Nephron progenitor cell (in vitro differentiated cells): ENCODE measurements at regions not wholly inside any gene's neighbourhood (a gene's known extent, or its start where the extent isn't known, plus 50 kb on each side); places are given as distances from the start of the nearest gene placed in this dataset.

ENCODE experiments used
- DNase-seq: peaks from one replicate; pipeline ENCODE4 v3.0.0; 2021
- H3K27ac Mint-ChIP-seq: 2 replicates; pipeline ENCODE4 v1.8.0; 2021; ENCODE audit warnings: mild to moderate bottlenecking, moderate library complexity, mixed read lengths
- H3K27me3 Mint-ChIP-seq: 2 replicates; pipeline ENCODE4 v1.8.0; 2021; ENCODE audit warnings: mild to moderate bottlenecking, low read depth, mixed read lengths; ENCODE audit not compliant: poor library complexity
- H3K36me3 Mint-ChIP-seq: 2 replicates; pipeline ENCODE4 v1.8.0; 2021; ENCODE audit warnings: low read depth, mixed read lengths
- H3K4me1 Mint-ChIP-seq: 2 replicates; pipeline ENCODE4 v1.8.0; 2021; ENCODE audit warnings: mixed read lengths
- H3K4me3 Mint-ChIP-seq: 2 replicates; pipeline ENCODE4 v1.8.0; 2021; ENCODE audit warnings: mild to moderate bottlenecking, moderate library complexity, mixed read lengths
- H3K9me3 Mint-ChIP-seq: 2 replicates; pipeline ENCODE4 v1.8.0; 2021; ENCODE audit warnings: mild to moderate bottlenecking, moderate library complexity, mixed read lengths
- TF ChIP-seq, protein P1 (sequence below): fragments of 200-600 bp; sonication (generic); IDR thresholded peaks from 2 replicates; pipeline ENCODE4 v1.5.0; 2021; ENCODE audit warnings: antibody characterized with exemption

DNA sequence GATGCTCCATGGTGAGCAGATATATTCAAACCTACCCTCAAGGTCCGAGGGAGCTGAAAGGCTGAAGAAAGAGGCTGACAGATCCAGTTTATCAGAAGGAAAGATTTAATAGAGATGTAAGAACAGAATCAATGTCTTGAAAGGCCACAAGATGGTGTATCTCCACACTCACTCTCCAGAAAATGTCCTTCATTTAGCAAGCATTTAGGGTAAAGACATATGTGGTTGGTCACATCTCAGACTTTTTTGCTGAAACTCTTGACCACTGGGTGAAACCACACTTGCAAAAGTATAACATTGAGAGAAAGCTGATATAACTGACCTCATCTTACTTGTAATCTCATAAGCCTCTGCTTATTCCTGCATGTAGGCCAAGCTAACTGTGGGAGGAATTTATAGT is 745.8 kb upstream of the GALNTL6 start:
- H3K27me3 Mint-ChIP-seq, result no peaks in the 10 kb centered on the region
- H3K4me3 Mint-ChIP-seq, result no peak overlapping the region
- no peak overlapping the region for H3K27ac Mint-ChIP-seq
- H3K36me3 Mint-ChIP-seq, result no peaks in the 10 kb centered on the region
- no peaks in the 10 kb centered on the region for H3K9me3 Mint-ChIP-seq
- TF ChIP-seq, protein P1, sequence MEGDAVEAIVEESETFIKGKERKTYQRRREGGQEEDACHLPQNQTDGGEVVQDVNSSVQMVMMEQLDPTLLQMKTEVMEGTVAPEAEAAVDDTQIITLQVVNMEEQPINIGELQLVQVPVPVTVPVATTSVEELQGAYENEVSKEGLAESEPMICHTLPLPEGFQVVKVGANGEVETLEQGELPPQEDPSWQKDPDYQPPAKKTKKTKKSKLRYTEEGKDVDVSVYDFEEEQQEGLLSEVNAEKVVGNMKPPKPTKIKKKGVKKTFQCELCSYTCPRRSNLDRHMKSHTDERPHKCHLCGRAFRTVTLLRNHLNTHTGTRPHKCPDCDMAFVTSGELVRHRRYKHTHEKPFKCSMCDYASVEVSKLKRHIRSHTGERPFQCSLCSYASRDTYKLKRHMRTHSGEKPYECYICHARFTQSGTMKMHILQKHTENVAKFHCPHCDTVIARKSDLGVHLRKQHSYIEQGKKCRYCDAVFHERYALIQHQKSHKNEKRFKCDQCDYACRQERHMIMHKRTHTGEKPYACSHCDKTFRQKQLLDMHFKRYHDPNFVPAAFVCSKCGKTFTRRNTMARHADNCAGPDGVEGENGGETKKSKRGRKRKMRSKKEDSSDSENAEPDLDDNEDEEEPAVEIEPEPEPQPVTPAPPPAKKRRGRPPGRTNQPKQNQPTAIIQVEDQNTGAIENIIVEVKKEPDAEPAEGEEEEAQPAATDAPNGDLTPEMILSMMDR, result no peak
- no peak for DNase-seq
- no peaks in the 10 kb centered on the region for H3K4me1 Mint-ChIP-seq

DNA sequence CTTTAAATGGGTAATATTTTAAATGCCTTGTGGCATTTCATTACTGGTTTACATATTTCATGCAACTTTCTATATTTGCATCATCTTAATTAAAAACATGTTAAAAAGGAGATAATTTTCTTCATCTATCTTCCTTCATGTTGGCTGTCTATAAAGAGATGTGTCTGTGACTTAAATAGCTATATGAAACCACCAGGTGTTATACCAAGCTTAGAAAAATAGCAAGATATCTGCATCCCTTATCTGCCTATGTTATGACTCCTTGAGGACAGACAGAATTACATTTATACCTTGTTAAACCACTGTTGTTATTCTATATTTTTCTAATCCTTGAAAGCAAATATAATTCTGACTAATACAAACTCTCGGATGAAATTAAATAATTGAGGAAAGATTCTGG is 763.8 kb upstream of the GALNTL6 start:
- TF ChIP-seq, protein P1, result no peak
- Mint-ChIP-seq H3K36me3 (no peaks in the 10 kb centered on the region), H3K4me3 (no peak overlapping the region), H3K27me3 (no peaks in the 10 kb centered on the region), H3K4me1 (no peaks in the 10 kb centered on the region), H3K27ac (no peak overlapping the region), H3K9me3 (no peaks in the 10 kb centered on the region)
- DNase-seq, result no peak

DNA sequence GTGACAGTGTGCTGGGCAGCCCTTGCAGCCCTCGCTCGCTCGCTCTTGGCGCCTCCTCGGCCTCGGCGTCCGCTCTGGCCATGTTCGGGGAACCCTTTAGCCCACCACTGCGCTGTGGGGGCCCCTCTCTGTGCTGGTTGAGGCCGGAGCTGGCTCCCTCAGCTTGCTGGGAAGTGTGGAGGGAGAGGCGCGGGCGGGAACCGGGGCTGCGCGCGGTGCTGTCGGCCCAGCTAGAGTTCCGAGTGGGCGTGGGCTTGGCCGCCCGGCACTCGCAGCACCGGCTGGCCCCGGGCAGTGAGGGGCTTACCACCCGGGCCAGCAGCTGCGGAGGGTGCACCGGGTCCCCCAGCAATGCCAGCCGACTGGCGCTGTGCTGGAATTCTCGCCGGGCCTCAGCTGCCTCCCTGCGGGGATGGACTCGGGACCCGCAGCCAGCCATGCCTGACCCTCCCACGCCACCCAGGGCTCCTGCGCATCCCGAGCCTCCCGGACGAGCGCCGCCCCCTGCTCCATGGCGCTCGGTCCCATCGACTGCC is 770.1 kb upstream of the GALNTL6 start:
- H3K4me1 Mint-ChIP-seq, result no peaks in the 10 kb centered on the region
- no peak overlapping the region for H3K4me3 Mint-ChIP-seq
- no peaks in the 10 kb centered on the region for H3K36me3 Mint-ChIP-seq
- peaks cover 12% of the 10 kb centered on the region for H3K9me3 Mint-ChIP-seq
- H3K27me3 Mint-ChIP-seq, result no peaks in the 10 kb centered on the region
- no peak overlapping the region for H3K27ac Mint-ChIP-seq
- TF ChIP-seq, protein P1, result no peak
- DNase-seq, result no peak

DNA sequence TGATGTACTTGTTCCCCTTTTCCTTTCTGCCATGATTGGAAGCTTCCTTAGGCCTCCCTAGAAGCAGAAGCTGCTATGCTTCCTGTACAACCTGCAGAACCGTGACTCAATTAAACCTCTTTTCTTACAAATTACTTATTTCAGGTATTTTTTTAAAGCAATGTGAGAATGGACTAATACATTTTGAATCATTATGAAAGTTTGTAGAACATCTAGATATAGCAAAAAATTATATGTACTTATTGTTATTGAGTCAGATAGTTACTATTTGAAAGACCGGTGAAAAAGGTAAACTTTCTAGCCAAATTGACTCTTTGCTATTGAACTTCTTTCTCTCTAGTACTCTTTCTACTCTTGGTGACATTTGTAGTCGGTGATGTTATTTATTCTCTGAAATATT is 777.3 kb upstream of the GALNTL6 start:
- H3K27me3 Mint-ChIP-seq, result no peaks in the 10 kb centered on the region
- H3K9me3 Mint-ChIP-seq, result no peaks in the 10 kb centered on the region
- no peaks in the 10 kb centered on the region for H3K36me3 Mint-ChIP-seq
- no peaks in the 10 kb centered on the region for H3K4me1 Mint-ChIP-seq
- DNase-seq, result no peak
- no peak overlapping the region for H3K27ac Mint-ChIP-seq
- H3K4me3 Mint-ChIP-seq, result no peak overlapping the region
- TF ChIP-seq, protein P1, result no peak

DNA sequence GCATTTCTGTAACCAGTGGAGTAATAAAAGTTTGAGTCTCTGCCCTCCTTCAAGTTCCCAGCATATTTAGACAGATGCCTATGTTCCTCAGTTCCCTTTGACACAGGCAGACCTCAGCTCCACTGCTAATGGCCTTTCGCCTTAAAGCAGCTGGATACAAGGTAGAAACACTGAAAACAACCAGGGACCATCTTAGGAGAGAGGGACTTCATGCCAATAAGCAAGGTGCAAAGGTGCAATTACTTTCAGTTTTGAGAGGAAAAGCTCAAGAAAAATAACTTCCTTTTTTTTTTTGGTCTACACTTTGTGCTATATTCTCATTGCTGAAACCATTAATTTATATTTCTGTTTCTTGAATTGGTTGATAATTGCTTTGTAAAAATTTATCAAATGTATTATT is 781.9 kb upstream of the GALNTL6 start:
- H3K4me1 Mint-ChIP-seq, result no peaks in the 10 kb centered on the region
- no peak overlapping the region for H3K4me3 Mint-ChIP-seq

DNA sequence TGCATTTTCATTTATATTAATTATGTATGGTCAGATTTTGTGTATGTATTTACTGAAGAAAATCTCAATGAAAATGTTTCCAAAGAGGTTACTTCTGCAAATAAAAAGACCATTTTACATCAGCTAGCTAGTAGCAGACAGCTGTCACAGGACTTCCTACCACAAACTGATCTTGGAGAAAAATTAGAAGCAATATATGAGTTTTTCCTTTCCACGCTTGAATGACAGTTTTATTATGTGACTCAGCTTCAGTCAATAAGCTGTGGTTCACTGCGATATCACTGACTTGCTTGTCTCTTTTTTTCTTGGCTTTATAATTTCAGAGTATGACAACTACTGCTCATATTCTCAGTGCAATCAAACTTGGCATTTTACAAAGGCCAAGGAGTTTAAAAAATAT is 787.4 kb upstream of the GALNTL6 start:
- no peaks in the 10 kb centered on the region for H3K36me3 Mint-ChIP-seq
- H3K27ac Mint-ChIP-seq, result no peak overlapping the region
- TF ChIP-seq, protein P1, result no peak
- DNase-seq, result no peak
- no peaks in the 10 kb centered on the region for H3K27me3 Mint-ChIP-seq
- H3K4me3 Mint-ChIP-seq, result no peak overlapping the region
- no peaks in the 10 kb centered on the region for H3K4me1 Mint-ChIP-seq
- H3K9me3 Mint-ChIP-seq, result peaks cover 5% of the 10 kb centered on the region

More for the DNA sequence above, 781.9 kb upstream of the GALNTL6 start:
- no peaks in the 10 kb centered on the region for H3K27me3 Mint-ChIP-seq
- peaks cover 5% of the 10 kb centered on the region for H3K9me3 Mint-ChIP-seq
- H3K27ac Mint-ChIP-seq, result no peak overlapping the region
- H3K36me3 Mint-ChIP-seq, result no peaks in the 10 kb centered on the region
- DNase-seq, result no peak
- TF ChIP-seq, protein P1, result no peak
